IMR-90 (cell line): ENCODE measurements at regions not wholly inside any gene's neighbourhood (a gene's known extent, or its start where the extent isn't known, plus 50 kb on each side); places are given as distances from the start of the nearest gene placed in this dataset.

ENCODE experiments used
- ATAC-seq: fragments of 200-7000 bp; cut with Tn5 transposase; 2 replicates; pipeline ENCODE4 v1.9.1; 2020; ENCODE audit warnings: low read depth, mild to moderate bottlenecking, moderate library complexity
- BruUV-seq: library from RNA; stranded (reverse); fragments of 400-500 nt; replicated peaks from 2 replicates; lab custom pipeline; 2021; lab: Mats Ljungman, UMichigan
- CTCF ChIA-PET: fragments of 300-600 bp; formaldehyde crosslinking; extraction: SDS; loops from one replicate; lab custom pipeline; 2021; ENCODE audit warnings: antibody characterized with exemption; lab: Yijun Ruan, JAX
- POLR2A ChIA-PET: fragments of 300-600 bp; sonication (Branson Sonifier 250); formaldehyde crosslinking; loops from one replicate; lab custom pipeline; 2022; ENCODE audit warnings: antibody characterized with exemption; ENCODE audit not compliant: unreplicated experiment; lab: Charles Lee
- DNase-seq: peaks from one replicate; pipeline ENCODE4 v3.0.0; 2013
- H2AFZ ChIP-seq: replicated peaks from 2 replicates; pipeline ENCODE3; 2013; ENCODE audit warnings: low read length, mild to moderate bottlenecking; ENCODE audit not compliant: poor library complexity
- H2AK5ac ChIP-seq: 2 replicates; pipeline ENCODE4 v1.6.1; 2013; ENCODE audit warnings: low read depth, low read length, inconsistent platforms
- H2AK9ac ChIP-seq: replicated peaks from 2 replicates; pipeline ENCODE3; 2013; ENCODE audit warnings: mild to moderate bottlenecking, low read depth, low read length, moderate library complexity; ENCODE audit not compliant: poor library complexity
- H2BK120ac ChIP-seq: 2 replicates; pipeline ENCODE4 v1.6.1; 2013; ENCODE audit warnings: low read depth, low read length, inconsistent platforms
- H2BK15ac ChIP-seq: 3 replicates; pipeline ENCODE4 v1.6.1; 2013; ENCODE audit warnings: low read depth, low read length, inconsistent platforms
- H2BK20ac ChIP-seq: 2 replicates; pipeline ENCODE4 v1.6.1; 2013; ENCODE audit warnings: low read depth, mild to moderate bottlenecking, inconsistent platforms, low read length, moderate library complexity
- H2BK5ac ChIP-seq: 2 replicates; pipeline ENCODE4 v1.6.1; 2013; ENCODE audit warnings: mild to moderate bottlenecking, low read depth, low read length, inconsistent platforms; ENCODE audit not compliant: poor library complexity, severe bottlenecking
- H3K14ac ChIP-seq: replicated peaks from 2 replicates; pipeline ENCODE4 v1.6.1; 2013; ENCODE audit warnings: low read depth, low read length, inconsistent platforms
- H3K18ac ChIP-seq: 2 replicates; pipeline ENCODE4 v1.6.1; 2013; ENCODE audit warnings: low read depth, low read length, control low read depth
- H3K23ac ChIP-seq: 2 replicates; pipeline ENCODE4 v1.6.1; 2013; ENCODE audit warnings: low read depth, low read length, inconsistent platforms
- H3K27ac ChIP-seq: 2 replicates; pipeline ENCODE4 v1.5.1; 2013; ENCODE audit warnings: mild to moderate bottlenecking, control low read depth, low read length; ENCODE audit not compliant: insufficient read depth
- H3K27me3 ChIP-seq: 2 replicates; pipeline ENCODE4 v1.6.1; 2013; ENCODE audit warnings: low read length; ENCODE audit not compliant: control insufficient read depth, insufficient read depth
- H3K36me3 ChIP-seq: 2 replicates; pipeline ENCODE4 v1.6.1; 2013; ENCODE audit warnings: low read length, mixed read lengths; ENCODE audit not compliant: control insufficient read depth, insufficient read depth
- H3K4ac ChIP-seq: 2 replicates; pipeline ENCODE4 v1.6.1; 2013; ENCODE audit warnings: low read depth, low read length, inconsistent platforms
- H3K4me1 ChIP-seq: 2 replicates; pipeline ENCODE4 v1.6.1; 2013; ENCODE audit warnings: low read length, mixed read lengths; ENCODE audit not compliant: control insufficient read depth, insufficient read depth
- H3K4me2 ChIP-seq: 2 replicates; pipeline ENCODE4 v1.6.1; 2013; ENCODE audit warnings: low read depth, mild to moderate bottlenecking, control low read depth, low read length, moderate library complexity
- H3K4me3 ChIP-seq: 2 replicates; pipeline ENCODE4 v1.5.1; 2013; ENCODE audit warnings: low read depth, mild to moderate bottlenecking, control low read depth, low read length, moderate library complexity; ENCODE audit not compliant: insufficient read depth
- H3K56ac ChIP-seq: 2 replicates; pipeline ENCODE4 v1.6.1; 2013; ENCODE audit warnings: low read length, inconsistent platforms; ENCODE audit not compliant: insufficient read depth; ENCODE audit errors: extremely low read depth
- H3K79me1 ChIP-seq, 2 experiments: 2 replicates each; pipeline ENCODE4 v1.6.1; 2013; ENCODE audit warnings: low read length in 2 of 2, inconsistent platforms in 1 of 2, low read depth in 1 of 2
- H3K9ac ChIP-seq: 2 replicates; pipeline ENCODE4 v1.6.1; 2013; ENCODE audit warnings: low read depth, low read length, control low read depth
- H3K9me1 ChIP-seq: 2 replicates; pipeline ENCODE4 v1.6.1; 2013; ENCODE audit warnings: low read length, inconsistent platforms; ENCODE audit not compliant: insufficient read depth
- H3K9me3 ChIP-seq: 2 replicates; pipeline ENCODE4 v1.6.1; 2013; ENCODE audit warnings: low read length; ENCODE audit not compliant: control insufficient read depth, insufficient read depth
- H4K20me1 ChIP-seq: 2 replicates; pipeline ENCODE4 v1.6.1; 2013; ENCODE audit warnings: low read length, inconsistent platforms; ENCODE audit not compliant: insufficient read depth
- H4K5ac ChIP-seq: 2 replicates; pipeline ENCODE4 v1.6.1; 2013; ENCODE audit warnings: mild to moderate bottlenecking, low read depth, low read length, control low read depth
- H4K8ac ChIP-seq, 2 experiments: 2 replicates each; pipeline ENCODE4 v1.6.1; 2013; ENCODE audit warnings: low read depth in 2 of 2, low read length in 2 of 2, control low read depth in 1 of 2, inconsistent platforms in 1 of 2
- H4K91ac ChIP-seq: 2 replicates; pipeline ENCODE4 v1.6.1; 2013; ENCODE audit warnings: low read depth, low read length, inconsistent platforms; ENCODE audit not compliant: insufficient read depth
- MAZ ChIP-seq: IDR thresholded peaks from 2 replicates; pipeline ENCODE4 v1.6.1; 2012; ENCODE audit warnings: low read depth, mild to moderate bottlenecking, low read length, improper control_type of control experiment, moderate library complexity, borderline replicate concordance
- RFX5 ChIP-seq: IDR thresholded peaks from 2 replicates; pipeline ENCODE4 v1.8.0; 2012; ENCODE audit warnings: low read depth, mild to moderate bottlenecking, low read length, moderate library complexity
- WGBS, 2 experiments: methylation state at CpG; one replicate each; pipeline versions ENCODE4 v1.1.5 to v1.1.7; 2013; ENCODE audit warnings: missing lambda C conversion rate in 2 of 2; ENCODE audit not compliant: insufficient read length in 1 of 2; ENCODE audit errors: extremely low coverage in 2 of 2; 5-methylcytosine and 5-hydroxymethylcytosine counted together
- dilution Hi-C: fragments of 300-500 bp; cut with HindIII; formaldehyde crosslinking; loops from one replicate; pipeline ENCODE4 v1.14.3; 2018; ENCODE audit warnings: low sequenced_read_pairs; ENCODE audit not compliant: unreplicated experiment
- in situ Hi-C: fragments of 300-500 bp; cut with MboI; formaldehyde crosslinking; loops from 3 replicates; pipeline ENCODE4 v1.14.3; 2019; ENCODE audit warnings: low sequenced_read_pairs, inconsistent platforms, mixed read lengths
- intact Hi-C: fragments of 100-400 bp; cut with micrococcal nuclease; formaldehyde crosslinking; loops from 2 replicates; pipeline ENCODE4 v1.10.0; 2022

GRCh38 chr13:38535261-38535660 is 151.6 kb upstream of the FREM2 start:
- in situ Hi-C loops (no loop called here), intact Hi-C loops (no loop called here), dilution Hi-C loops (no loop called here)
- H2BK15ac ChIP-seq: no peak overlapping the region
- ChIA-PET POLR2A (no interaction called here), CTCF (no interaction called here)
- no peaks in the 10 kb centered on the region for H3K9me3 ChIP-seq
- H4K20me1 ChIP-seq: no peaks in the 10 kb centered on the region
- H4K5ac ChIP-seq: no peak overlapping the region
- BruUV-seq: no TSS peak
- no peak overlapping the region for H2BK20ac ChIP-seq
- DNase-seq (no peak), ATAC-seq (no peak)
- no peak overlapping the region for H4K8ac ChIP-seq
- no peaks in the 10 kb centered on the region for H3K27me3 ChIP-seq
- H3K36me3 ChIP-seq: no peaks in the 10 kb centered on the region
- no peak overlapping the region for H2BK5ac ChIP-seq
- no peak overlapping the region for H3K4me3 ChIP-seq
- H3K79me1 ChIP-seq: no peaks in the 10 kb centered on the region
- H3K4me2 ChIP-seq: no peak overlapping the region
- H3K4ac ChIP-seq: no peak overlapping the region
- TF ChIP-seq RFX5: no peak
- no peak for TF ChIP-seq MAZ
- no peak overlapping the region for H2BK120ac ChIP-seq
- no peak overlapping the region for H2AFZ ChIP-seq
- H4K91ac ChIP-seq: no peak overlapping the region
- no peak overlapping the region for H3K18ac ChIP-seq
- H3K9ac ChIP-seq: no peak overlapping the region
- no peaks in the 10 kb centered on the region for H3K4me1 ChIP-seq
- no CpG with 5 or more reads among the region's 7 CpGs for WGBS, 2 experiments
- no peak overlapping the region for H2AK9ac ChIP-seq
- H3K27ac ChIP-seq: no peak overlapping the region
- H2AK5ac ChIP-seq: no peak overlapping the region
- H3K9me1 ChIP-seq: no peaks in the 10 kb centered on the region
- no peak overlapping the region for H3K14ac ChIP-seq
- H3K56ac ChIP-seq: no peak overlapping the region
- H3K23ac ChIP-seq: no peak overlapping the region
